Astrocyte (in vitro differentiated cells and primary cell): ENCODE measurements at regions not wholly inside any gene's neighbourhood (a gene's known extent, or its start where the extent isn't known, plus 50 kb on each side); places are given as distances from the start of the nearest gene placed in this dataset.

Experiments used
- DNase-seq: peaks from one replicate; pipeline ENCODE4 v3.0.0-alpha.2; 2010; ENCODE audit warnings: low read depth
- FAIRE-seq: peaks from 2 replicates; lab custom pipeline; 2011; peaks lifted over from hg19 to GRCh38; lab: Jason Lieb, UNC
- H2AFZ ChIP-seq: 2 replicates; pipeline ENCODE4 v1.6.0; 2012; ENCODE audit warnings: low read depth, low read length, inconsistent platforms
- H3K27ac ChIP-seq: 2 replicates; pipeline ENCODE4 v1.5.1; 2011; ENCODE audit warnings: low read depth, low read length, inconsistent platforms
- H3K27me3 ChIP-seq: 2 replicates; pipeline ENCODE4 v1.6.0; 2011; ENCODE audit warnings: low read length, inconsistent platforms; ENCODE audit not compliant: insufficient read depth
- H3K36me3 ChIP-seq: 2 replicates; pipeline ENCODE4 v1.5.1; 2011; ENCODE audit warnings: low read length, inconsistent platforms; ENCODE audit not compliant: insufficient read depth
- H3K4me1 ChIP-seq: 2 replicates; pipeline ENCODE4 v1.5.1; 2011; ENCODE audit warnings: low read length, inconsistent platforms; ENCODE audit not compliant: insufficient read depth
- H3K4me2 ChIP-seq: 2 replicates; pipeline ENCODE4 v1.6.0; 2012; ENCODE audit warnings: low read length, inconsistent platforms
- H3K4me3 ChIP-seq: 2 replicates; pipeline ENCODE4 v1.5.1; 2011; ENCODE audit warnings: low read depth, mild to moderate bottlenecking, low read length, inconsistent platforms; ENCODE audit not compliant: insufficient read depth
- H3K79me2 ChIP-seq: 2 replicates; pipeline ENCODE4 v1.6.0; 2012; ENCODE audit warnings: mild to moderate bottlenecking, low read length, inconsistent platforms; ENCODE audit not compliant: insufficient read depth
- H3K9ac ChIP-seq: 2 replicates; pipeline ENCODE4 v1.6.0; 2012; ENCODE audit warnings: mild to moderate bottlenecking, low read length, inconsistent platforms
- H3K9me3 ChIP-seq: 2 replicates; pipeline ENCODE4 v1.5.1; 2012; ENCODE audit warnings: low read depth, mild to moderate bottlenecking, low read length, inconsistent platforms; ENCODE audit not compliant: insufficient read depth
- H4K20me1 ChIP-seq: 2 replicates; pipeline ENCODE4 v1.6.0; 2012; ENCODE audit warnings: low read length, inconsistent platforms; ENCODE audit not compliant: insufficient read depth
- H3K27ac Mint-ChIP-seq: one replicate; pipeline ENCODE4 v1.8.0; 2021; ENCODE audit warnings: mild to moderate bottlenecking, mixed read lengths; ENCODE audit not compliant: unreplicated experiment
- H3K27me3 Mint-ChIP-seq: one replicate; pipeline ENCODE4 v1.8.0; 2021; ENCODE audit warnings: low read depth, mixed read lengths; ENCODE audit not compliant: unreplicated experiment
- H3K36me3 Mint-ChIP-seq: one replicate; pipeline ENCODE4 v1.8.0; 2021; ENCODE audit warnings: low read depth, mixed read lengths; ENCODE audit not compliant: unreplicated experiment
- H3K4me1 Mint-ChIP-seq: one replicate; pipeline ENCODE4 v1.8.0; 2021; ENCODE audit warnings: low read depth, mixed read lengths; ENCODE audit not compliant: unreplicated experiment
- H3K4me3 Mint-ChIP-seq: one replicate; pipeline ENCODE4 v1.8.0; 2021; ENCODE audit warnings: mild to moderate bottlenecking, moderate library complexity, mixed read lengths; ENCODE audit not compliant: unreplicated experiment
- H3K9me3 Mint-ChIP-seq: one replicate; pipeline ENCODE4 v1.8.0; 2021; ENCODE audit warnings: mild to moderate bottlenecking, mixed read lengths; ENCODE audit not compliant: unreplicated experiment
- EZH2 ChIP-seq: IDR thresholded peaks from 2 replicates; pipeline ENCODE4 v1.6.1; 2012; ENCODE audit warnings: mild to moderate bottlenecking, low read length, inconsistent platforms; ENCODE audit not compliant: insufficient read depth
- TF ChIP-seq, protein P1 (sequence below): IDR thresholded peaks from 2 replicates; pipeline ENCODE4 v1.5.1; 2011; ENCODE audit warnings: low read depth, mild to moderate bottlenecking, inconsistent platforms, low read length, moderate library complexity; ENCODE audit not compliant: insufficient read depth

DNA sequence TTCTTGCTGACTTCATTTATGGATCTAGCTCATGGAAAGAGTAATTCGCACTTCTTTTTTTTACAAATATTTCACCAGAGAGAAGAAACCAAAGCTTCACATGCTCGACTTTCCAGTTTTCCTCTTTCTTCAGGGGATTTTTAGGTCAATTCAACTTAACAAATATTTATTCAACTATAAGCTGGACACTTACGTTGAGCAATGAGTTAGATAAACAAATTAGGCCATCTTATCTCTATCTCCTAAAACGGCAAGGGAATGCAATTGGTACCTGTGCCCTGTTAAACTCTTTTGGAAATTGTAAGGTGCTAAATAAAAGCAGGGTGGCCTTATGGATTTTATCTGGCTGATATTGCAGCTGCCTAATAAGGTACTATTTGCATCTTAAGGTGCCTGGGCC, 145.1 kb upstream of the RAI14 start:
- Histone ChIP-seq H3K36me3 (no peaks in the 10 kb centered on the region), H3K9me3 (no peaks in the 10 kb centered on the region), H3K9ac (no peak overlapping the region), H3K4me3 (no peak overlapping the region), H3K4me1 (peaks cover 4% of the 10 kb centered on the region), H3K27ac (no peak overlapping the region), H2AFZ (no peak overlapping the region), H4K20me1 (no peaks in the 10 kb centered on the region), H3K4me2 (no peak overlapping the region), H3K27me3 (no peaks in the 10 kb centered on the region), H3K79me2 (no peaks in the 10 kb centered on the region)
- Mint-ChIP-seq H3K27ac (no peak overlapping the region), H3K36me3 (no peaks in the 10 kb centered on the region), H3K4me1 (peaks cover 21% of the 10 kb centered on the region), H3K4me3 (no peak overlapping the region), H3K9me3 (no peaks in the 10 kb centered on the region), H3K27me3 (no peaks in the 10 kb centered on the region)
- TF ChIP-seq, protein P1, sequence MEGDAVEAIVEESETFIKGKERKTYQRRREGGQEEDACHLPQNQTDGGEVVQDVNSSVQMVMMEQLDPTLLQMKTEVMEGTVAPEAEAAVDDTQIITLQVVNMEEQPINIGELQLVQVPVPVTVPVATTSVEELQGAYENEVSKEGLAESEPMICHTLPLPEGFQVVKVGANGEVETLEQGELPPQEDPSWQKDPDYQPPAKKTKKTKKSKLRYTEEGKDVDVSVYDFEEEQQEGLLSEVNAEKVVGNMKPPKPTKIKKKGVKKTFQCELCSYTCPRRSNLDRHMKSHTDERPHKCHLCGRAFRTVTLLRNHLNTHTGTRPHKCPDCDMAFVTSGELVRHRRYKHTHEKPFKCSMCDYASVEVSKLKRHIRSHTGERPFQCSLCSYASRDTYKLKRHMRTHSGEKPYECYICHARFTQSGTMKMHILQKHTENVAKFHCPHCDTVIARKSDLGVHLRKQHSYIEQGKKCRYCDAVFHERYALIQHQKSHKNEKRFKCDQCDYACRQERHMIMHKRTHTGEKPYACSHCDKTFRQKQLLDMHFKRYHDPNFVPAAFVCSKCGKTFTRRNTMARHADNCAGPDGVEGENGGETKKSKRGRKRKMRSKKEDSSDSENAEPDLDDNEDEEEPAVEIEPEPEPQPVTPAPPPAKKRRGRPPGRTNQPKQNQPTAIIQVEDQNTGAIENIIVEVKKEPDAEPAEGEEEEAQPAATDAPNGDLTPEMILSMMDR, result no peak
- TF ChIP-seq EZH2, result no peak
- FAIRE-seq (no peak), DNase-seq (no peak)

GRCh38 chr5:34511481-34511880, 144.6 kb upstream of the RAI14 start:
- H3K4me2 ChIP-seq, result no peak overlapping the region
- H3K36me3 ChIP-seq, result no peaks in the 10 kb centered on the region
- H3K27me3 ChIP-seq, result no peaks in the 10 kb centered on the region
- H3K36me3 Mint-ChIP-seq, result no peaks in the 10 kb centered on the region
- TF ChIP-seq EZH2, result no peak
- TF ChIP-seq, protein P1, result no peak
- FAIRE-seq, result no peak
- H3K4me3 Mint-ChIP-seq, result no peak overlapping the region
- H3K79me2 ChIP-seq, result no peaks in the 10 kb centered on the region
- H3K9ac ChIP-seq, result no peak overlapping the region
- peak overlapping the region; percentile 37 for H3K27ac Mint-ChIP-seq
- no peak for DNase-seq
- H3K27me3 Mint-ChIP-seq, result no peaks in the 10 kb centered on the region
- no peak overlapping the region for H3K27ac ChIP-seq
- peaks cover 4% of the 10 kb centered on the region for H3K4me1 ChIP-seq
- H3K4me1 Mint-ChIP-seq, result peaks cover 22% of the 10 kb centered on the region
- no peaks in the 10 kb centered on the region for H3K9me3 ChIP-seq
- no peaks in the 10 kb centered on the region for H4K20me1 ChIP-seq
- no peaks in the 10 kb centered on the region for H3K9me3 Mint-ChIP-seq
- H2AFZ ChIP-seq, result no peak overlapping the region
- no peak overlapping the region for H3K4me3 ChIP-seq

- no peak for FAIRE-seq
- H3K27ac Mint-ChIP-seq, result peak overlapping the region; percentile 37
- H2AFZ ChIP-seq, result peak overlapping the region; percentile 54
These were observed 144.2 kb upstream of the RAI14 start for GRCh38 chr5:34511915-34512314.

More at GRCh38 chr5:34511915-34512314, 144.2 kb upstream of the RAI14 start:
- H3K27me3 Mint-ChIP-seq, result no peaks in the 10 kb centered on the region
- Histone ChIP-seq H3K27ac (no peak overlapping the region), H3K27me3 (no peaks in the 10 kb centered on the region), H3K9me3 (no peaks in the 10 kb centered on the region), H3K36me3 (no peaks in the 10 kb centered on the region), H3K4me1 (peaks cover 4% of the 10 kb centered on the region), H4K20me1 (no peaks in the 10 kb centered on the region), H3K9ac (no peak overlapping the region), H3K79me2 (no peaks in the 10 kb centered on the region), H3K4me2 (no peak overlapping the region), H3K4me3 (no peak overlapping the region)
- no peak for DNase-seq
- no peaks in the 10 kb centered on the region for H3K9me3 Mint-ChIP-seq
- no peak for TF ChIP-seq EZH2
- TF ChIP-seq, protein P1, result no peak
- H3K36me3 Mint-ChIP-seq, result no peaks in the 10 kb centered on the region
- peaks cover 26% of the 10 kb centered on the region for H3K4me1 Mint-ChIP-seq
- no peak overlapping the region for H3K4me3 Mint-ChIP-seq
